Calu3 (cell line): ENCODE measurements at regions not wholly inside any gene's neighbourhood (a gene's known extent, or its start where the extent isn't known, plus 50 kb on each side); places are given as distances from the start of the nearest gene placed in this dataset.

Source experiments
- BruUV-seq: library from RNA; stranded (reverse); fragments of 400-500 nt; replicated peaks from 2 replicates; lab custom pipeline; 2021; lab: Mats Ljungman, UMichigan
- CTCF ChIA-PET: fragments of 300-600 bp; sonication (Branson Sonifier 250); formaldehyde crosslinking; loops from one replicate; lab custom pipeline; 2022; ENCODE audit warnings: antibody characterized with exemption; lab: Charles Lee
- DNase-seq: peaks from one replicate; pipeline ENCODE4 v3.0.0; 2022
- H3K27ac Mint-ChIP-seq: one replicate; pipeline ENCODE4 v1.8.0; 2022; ENCODE audit warnings: mixed read lengths; ENCODE audit not compliant: unreplicated experiment
- H3K27me3 Mint-ChIP-seq: one replicate; pipeline ENCODE4 v1.8.0; 2022; ENCODE audit warnings: mixed read lengths; ENCODE audit not compliant: unreplicated experiment
- H3K36me3 Mint-ChIP-seq: one replicate; pipeline ENCODE4 v1.8.0; 2022; ENCODE audit warnings: mild to moderate bottlenecking, moderate library complexity, mixed read lengths; ENCODE audit not compliant: insufficient read depth, unreplicated experiment
- H3K4me1 Mint-ChIP-seq: one replicate; pipeline ENCODE4 v1.8.0; 2022; ENCODE audit warnings: mild to moderate bottlenecking, low read depth, mixed read lengths; ENCODE audit not compliant: unreplicated experiment
- H3K4me3 Mint-ChIP-seq: one replicate; pipeline ENCODE4 v1.8.0; 2022; ENCODE audit warnings: mild to moderate bottlenecking, low read depth, moderate library complexity, mixed read lengths; ENCODE audit not compliant: unreplicated experiment
- H3K9me3 Mint-ChIP-seq: one replicate; pipeline ENCODE4 v1.8.0; 2022; ENCODE audit warnings: low read depth, mixed read lengths; ENCODE audit not compliant: unreplicated experiment
- CTCF ChIP-seq: fragments of 200-600 bp; IDR thresholded peaks from one replicate; pipeline ENCODE4 v1.8.0; 2022; ENCODE audit warnings: antibody characterized with exemption; ENCODE audit not compliant: unreplicated experiment
- intact Hi-C: fragments of 100-400 bp; cut with micrococcal nuclease; formaldehyde crosslinking; loops from one replicate; pipeline ENCODE4 v1.10.0; 2022; ENCODE audit not compliant: unreplicated experiment

DNA sequence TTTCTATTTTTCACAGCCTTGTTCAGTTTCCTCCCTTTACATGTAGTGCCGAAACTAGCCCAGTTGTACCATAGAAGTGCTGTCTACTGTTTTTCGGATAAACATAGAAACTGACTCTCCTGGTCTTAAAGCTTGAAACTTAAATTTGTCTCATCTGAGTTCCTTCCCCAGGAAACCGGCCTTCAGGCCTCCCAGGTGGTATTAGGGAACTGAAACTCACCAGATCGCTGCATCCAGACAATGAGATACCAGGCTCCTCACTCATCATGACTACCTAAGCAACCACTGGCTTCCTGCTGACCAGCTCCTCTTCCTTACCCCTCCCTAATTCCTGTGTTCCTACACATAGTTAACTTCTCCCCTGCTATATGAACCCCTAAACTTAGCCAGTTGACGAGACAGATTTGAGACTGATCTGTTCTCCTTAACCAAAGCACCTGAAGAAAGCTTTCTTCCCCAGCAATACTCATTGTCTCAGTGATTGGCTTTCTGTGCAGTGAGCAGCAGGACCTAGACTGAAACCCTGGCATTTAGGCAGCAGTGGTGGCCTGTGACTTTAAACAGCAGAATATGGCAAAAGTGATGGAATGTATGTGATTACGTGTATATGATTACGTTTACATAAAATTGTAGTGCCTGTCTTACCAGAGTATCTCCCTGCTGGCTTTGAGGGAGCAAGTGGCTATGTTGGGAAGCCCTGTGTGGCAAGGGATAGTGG lies 959.1 kb upstream of the LCORL start:
- no TSS peak for BruUV-seq
- H3K4me3 Mint-ChIP-seq, result no peak overlapping the region
- H3K27ac Mint-ChIP-seq, result no peak overlapping the region
- intact Hi-C loops, result no loop called here
- TF ChIP-seq CTCF, result no peak
- H3K4me1 Mint-ChIP-seq, result no peaks in the 10 kb centered on the region
- no peaks in the 10 kb centered on the region for H3K27me3 Mint-ChIP-seq
- H3K9me3 Mint-ChIP-seq, result peaks cover 4% of the 10 kb centered on the region
- no peaks in the 10 kb centered on the region for H3K36me3 Mint-ChIP-seq
- CTCF ChIA-PET, result no interaction called here
- DNase-seq, result no peak

GRCh38 chr4:18976884-18977283 lies 955.3 kb upstream of the LCORL start:
- Mint-ChIP-seq H3K9me3 (no peaks in the 10 kb centered on the region), H3K27ac (no peak overlapping the region), H3K27me3 (no peaks in the 10 kb centered on the region), H3K36me3 (no peaks in the 10 kb centered on the region), H3K4me1 (no peaks in the 10 kb centered on the region), H3K4me3 (no peak overlapping the region)
- BruUV-seq, result no TSS peak
- intact Hi-C loops, result no loop called here
- CTCF ChIA-PET, result no interaction called here
- TF ChIP-seq CTCF, result no peak
- no peak for DNase-seq

GRCh38 chr4:18975916-18976808 lies 954.6 kb upstream of the LCORL start:
- Mint-ChIP-seq H3K36me3 (no peaks in the 10 kb centered on the region), H3K9me3 (no peaks in the 10 kb centered on the region), H3K27ac (no peak overlapping the region), H3K27me3 (no peaks in the 10 kb centered on the region), H3K4me1 (no peaks in the 10 kb centered on the region), H3K4me3 (no peak overlapping the region)
- intact Hi-C loops, result no loop called here
- no TSS peak for BruUV-seq
- CTCF ChIA-PET, result no interaction called here
- no peak for TF ChIP-seq CTCF
- no peak for DNase-seq

- Mint-ChIP-seq H3K4me3 (no peak overlapping the region), H3K27ac (no peak overlapping the region), H3K9me3 (no peaks in the 10 kb centered on the region), H3K36me3 (no peaks in the 10 kb centered on the region), H3K27me3 (no peaks in the 10 kb centered on the region), H3K4me1 (no peaks in the 10 kb centered on the region)
- TF ChIP-seq CTCF, result no peak
- intact Hi-C loops, result no loop called here
- CTCF ChIA-PET, result no interaction called here
- no peak for DNase-seq
- BruUV-seq, result no TSS peak
Observed at GRCh38 chr4:18973296-18973695, 951.7 kb upstream of the LCORL start.
